HFF-Myc (cell line): ENCODE measurements at regions not wholly inside any gene's neighbourhood (a gene's known extent, or its start where the extent isn't known, plus 50 kb on each side); places are given as distances from the start of the nearest gene placed in this dataset.
"Not testable (repeated sequence)": the region's sequence is repeated elsewhere in the genome, so short reads cannot be mapped to it uniquely, and the experiment has no call there.

Experiments
- DNase-seq: peaks from one replicate; pipeline ENCODE4 v3.0.0-alpha.2; 2011; ENCODE audit warnings: low read depth; ENCODE audit errors: extremely low read depth
- H3K4me3 ChIP-seq: replicated peaks from 2 replicates; pipeline ENCODE4 v1.5.1; 2011; ENCODE audit warnings: low read depth, mild to moderate bottlenecking, control low read depth, low read length
- CTCF ChIP-seq: IDR thresholded peaks from 2 replicates; pipeline ENCODE4 v1.5.1; 2012; ENCODE audit warnings: mild to moderate bottlenecking, low read depth, low read length, control low read depth; ENCODE audit errors: missing control alignments

GRCh38 chrX:150092549-150092948 lies 154.3 kb upstream of the EOLA2 start:
- DNase-seq, result no peak

DNA sequence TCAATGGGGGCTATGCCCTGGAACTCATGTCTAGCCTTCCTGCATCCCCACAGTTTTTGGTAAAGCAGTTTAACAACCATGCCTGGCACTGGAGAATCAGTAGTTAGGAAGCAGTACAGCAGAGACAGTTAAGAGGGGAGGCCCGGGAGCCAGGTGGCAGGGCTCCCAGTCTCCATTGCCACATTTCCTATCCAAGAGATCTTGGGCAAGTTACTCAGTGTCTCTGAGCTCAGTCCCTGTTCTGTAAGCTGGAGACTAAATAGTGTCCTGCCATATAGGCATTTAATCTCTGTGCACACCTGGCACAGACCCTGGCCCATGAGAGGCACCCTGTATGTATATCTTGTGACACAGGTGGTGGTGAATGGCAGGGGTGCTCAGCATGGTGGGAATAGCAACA lies 156.1 kb upstream of the EOLA2 start:
- no peak for DNase-seq
- TF ChIP-seq CTCF, result no peak
- no peak overlapping the region for H3K4me3 ChIP-seq

More at GRCh38 chrX:150092549-150092948, 154.3 kb upstream of the EOLA2 start:
- no peak overlapping the region for H3K4me3 ChIP-seq
- no peak for TF ChIP-seq CTCF

DNA sequence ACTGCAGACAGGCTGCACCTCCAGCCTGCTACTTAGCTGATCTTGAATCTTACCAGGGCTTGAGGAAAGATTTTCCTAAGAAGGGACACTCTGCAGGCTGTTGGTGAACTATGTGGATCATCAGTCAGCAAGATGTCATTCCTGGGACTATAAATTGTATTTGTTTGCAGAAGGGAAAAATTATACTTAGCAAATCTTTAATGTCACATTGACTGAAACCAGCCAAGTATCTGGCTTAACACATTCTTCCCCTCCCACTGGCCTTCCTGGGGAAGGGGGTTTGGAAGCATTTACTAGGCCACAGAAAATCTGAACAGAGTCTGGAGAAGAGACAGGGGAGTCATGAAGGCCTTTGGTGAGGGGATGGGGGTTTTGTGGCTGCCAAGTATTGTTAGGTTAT lies 156.7 kb upstream of the EOLA2 start:
- no peak for TF ChIP-seq CTCF
- H3K4me3 ChIP-seq, result no peak overlapping the region
- no peak for DNase-seq

GRCh38 chrX:150099316-150099715 lies 161.0 kb upstream of the EOLA2 start:
- no peak for TF ChIP-seq CTCF
- no peak overlapping the region for H3K4me3 ChIP-seq
- DNase-seq, result no peak

GRCh38 chrX:150100261-150100660 lies 162.0 kb upstream of the EOLA2 start:
- H3K4me3 ChIP-seq, result no peak overlapping the region

DNA sequence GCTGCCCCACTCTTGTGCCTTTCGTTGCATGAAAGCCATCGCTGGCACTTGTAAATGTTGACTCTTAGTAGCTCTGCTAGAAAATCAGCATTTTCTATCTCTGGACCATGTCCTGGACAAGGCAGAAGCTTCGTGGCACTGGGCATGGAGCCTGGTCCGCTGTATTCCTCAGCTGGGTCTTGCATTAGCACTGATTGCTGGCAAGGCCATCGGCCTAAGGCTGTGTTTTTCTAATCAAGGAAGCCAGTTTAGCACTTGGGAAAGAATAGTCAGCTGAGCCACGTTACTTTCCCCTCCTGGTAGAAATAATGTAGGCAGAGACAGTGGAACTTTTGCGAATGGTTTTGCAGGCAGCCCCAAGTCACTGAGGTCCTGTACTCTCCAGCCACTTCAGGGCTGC lies 180.2 kb upstream of the EOLA2 start:
- no peak for DNase-seq
- no peak overlapping the region for H3K4me3 ChIP-seq
- no peak for TF ChIP-seq CTCF

More at GRCh38 chrX:150100261-150100660, 162.0 kb upstream of the EOLA2 start:
- no peak for DNase-seq
- TF ChIP-seq CTCF, result no peak

GRCh38 chrX:150119323-150119722 lies 181.0 kb upstream of the EOLA2 start:
- H3K4me3 ChIP-seq, result no peak overlapping the region
- no peak for DNase-seq
- no peak for TF ChIP-seq CTCF

DNA sequence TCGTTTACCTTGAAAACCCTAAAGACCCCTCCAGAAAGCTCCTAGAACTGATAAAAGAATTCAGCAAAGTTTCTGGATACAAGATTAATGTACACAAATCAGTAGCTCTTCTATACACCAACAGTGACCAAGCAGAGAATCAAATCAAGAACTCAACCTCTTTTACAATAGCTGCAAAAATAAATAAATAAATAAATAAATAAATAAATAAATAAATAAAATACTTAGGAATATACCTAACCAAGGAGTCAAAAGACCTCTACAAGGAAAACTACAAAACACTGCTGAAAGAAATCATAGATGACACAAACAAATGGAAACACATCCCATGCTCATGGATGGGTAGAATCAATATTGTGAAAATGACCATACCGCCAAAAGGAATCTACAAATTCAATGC lies 186.8 kb upstream of the EOLA2 start:
- not testable (repeated sequence) for H3K4me3 ChIP-seq, DNase-seq
